H9 (cell line): ENCODE measurements at regions not wholly inside any gene's neighbourhood (a gene's known extent, or its start where the extent isn't known, plus 50 kb on each side); places are given as distances from the start of the nearest gene placed in this dataset.

Source experiments
- DNase-seq: peaks from one replicate; pipeline ENCODE4 v3.0.0-alpha.2; 2017
- H2AFZ ChIP-seq: one replicate; pipeline ENCODE4 v1.6.1; 2013; ENCODE audit warnings: mild to moderate bottlenecking, low read length, control low read depth, moderate library complexity
- H2AK5ac ChIP-seq: 2 replicates; pipeline ENCODE4 v1.6.1; 2013; ENCODE audit warnings: low read length, control low read depth, mixed read lengths; ENCODE audit not compliant: insufficient read length
- H2BK120ac ChIP-seq: one replicate; pipeline ENCODE4 v1.6.1; 2013; ENCODE audit warnings: low read depth, mild to moderate bottlenecking, low read length, control low read depth, inconsistent platforms; ENCODE audit not compliant: poor library complexity, severe bottlenecking
- H2BK12ac ChIP-seq: 2 replicates; pipeline ENCODE4 v1.6.1; 2013; ENCODE audit warnings: low read length, control low read depth, mixed read lengths, low read depth; ENCODE audit not compliant: insufficient read length
- H2BK15ac ChIP-seq: 2 replicates; pipeline ENCODE4 v1.6.1; 2013; ENCODE audit warnings: low read depth, low read length, control low read depth
- H2BK20ac ChIP-seq: one replicate; pipeline ENCODE4 v1.6.1; 2013; ENCODE audit warnings: low read depth, mild to moderate bottlenecking, low read length, control low read depth, inconsistent platforms; ENCODE audit not compliant: poor library complexity, severe bottlenecking
- H2BK5ac ChIP-seq: 2 replicates; pipeline ENCODE4 v1.6.1; 2013; ENCODE audit warnings: low read length, control low read depth, mixed read lengths; ENCODE audit not compliant: insufficient read length
- H3K14ac ChIP-seq: 2 replicates; pipeline ENCODE4 v1.6.1; 2013; ENCODE audit warnings: low read length, control low read depth; ENCODE audit not compliant: insufficient read depth
- H3K18ac ChIP-seq: 2 replicates; pipeline ENCODE4 v1.6.1; 2013; ENCODE audit warnings: low read depth, mild to moderate bottlenecking, mixed read lengths, low read length, control low read depth; ENCODE audit not compliant: insufficient read length
- H3K23ac ChIP-seq: 2 replicates; pipeline ENCODE4 v1.6.1; 2013; ENCODE audit warnings: low read length, control low read depth, mixed read lengths, low read depth; ENCODE audit not compliant: insufficient read length
- H3K23me2 ChIP-seq: 2 replicates; pipeline ENCODE4 v1.6.1; 2013; ENCODE audit warnings: low read depth, mild to moderate bottlenecking, mixed read lengths, low read length, control low read depth; ENCODE audit not compliant: insufficient read length, poor library complexity, severe bottlenecking
- H3K27ac ChIP-seq: 2 replicates; pipeline ENCODE4 v1.5.1; 2013; ENCODE audit warnings: low read length, control low read depth, mixed read lengths, low read depth; ENCODE audit not compliant: insufficient read length
- H3K27me3 ChIP-seq: 2 replicates; pipeline ENCODE4 v1.6.1; 2013; ENCODE audit warnings: low read length, control low read depth, inconsistent platforms; ENCODE audit not compliant: insufficient read depth
- H3K4ac ChIP-seq: 2 replicates; pipeline ENCODE4 v1.6.1; 2013; ENCODE audit warnings: low read depth, mild to moderate bottlenecking, control low read depth, inconsistent platforms, low read length, moderate library complexity
- H3K4me1 ChIP-seq: 2 replicates; pipeline ENCODE4 v1.6.1; 2013; ENCODE audit warnings: low read length, control low read depth, inconsistent platforms; ENCODE audit not compliant: insufficient read depth
- H3K4me2 ChIP-seq: 2 replicates; pipeline ENCODE4 v1.6.1; 2013; ENCODE audit warnings: low read length, control low read depth, mixed read lengths; ENCODE audit not compliant: insufficient read length, insufficient read depth
- H3K56ac ChIP-seq: 2 replicates; pipeline ENCODE4 v1.6.1; 2013; ENCODE audit warnings: low read depth, mild to moderate bottlenecking, mixed read lengths, low read length, control low read depth; ENCODE audit not compliant: insufficient read length
- H3K79me1 ChIP-seq: 2 replicates; pipeline ENCODE4 v1.6.1; 2013; ENCODE audit warnings: low read depth, mild to moderate bottlenecking, moderate library complexity, low read length, control low read depth, inconsistent platforms; ENCODE audit not compliant: insufficient read depth, poor library complexity, severe bottlenecking
- H3K79me2 ChIP-seq: 2 replicates; pipeline ENCODE4 v1.6.1; 2013; ENCODE audit warnings: low read length, control low read depth, inconsistent platforms; ENCODE audit not compliant: insufficient read depth
- H3K9ac ChIP-seq: 2 replicates; pipeline ENCODE4 v1.6.1; 2013; ENCODE audit warnings: low read length, control low read depth, mixed read lengths; ENCODE audit not compliant: insufficient read length; ENCODE audit errors: extremely low read depth
- H3K9me3 ChIP-seq: one replicate; pipeline ENCODE4 v1.6.1; 2013; ENCODE audit warnings: low read depth, low read length, inconsistent platforms; ENCODE audit not compliant: control insufficient read depth
- H3T11ph ChIP-seq: one replicate; pipeline ENCODE4 v1.6.1; 2013; ENCODE audit warnings: mild to moderate bottlenecking, low read length, control low read depth, inconsistent platforms
- H4K20me1 ChIP-seq: one replicate; pipeline ENCODE4 v1.6.1; 2013; ENCODE audit not compliant: control insufficient read depth, insufficient read length, insufficient read depth
- H4K5ac ChIP-seq: 2 replicates; pipeline ENCODE4 v1.6.1; 2013; ENCODE audit warnings: low read depth, mild to moderate bottlenecking, mixed read lengths, low read length, control low read depth; ENCODE audit not compliant: insufficient read length
- H4K8ac ChIP-seq: replicated peaks from 2 replicates; pipeline ENCODE4 v1.6.1; 2013; ENCODE audit warnings: low read length, control low read depth, mixed read lengths, low read depth; ENCODE audit not compliant: insufficient read length
- H4K91ac ChIP-seq: 2 replicates; pipeline ENCODE4 v1.6.1; 2013; ENCODE audit warnings: low read depth, mild to moderate bottlenecking, moderate library complexity, mixed read lengths, low read length, control low read depth; ENCODE audit not compliant: insufficient read length
- H3K27ac Mint-ChIP-seq, 3 experiments: 2 replicates in 2 of 3; 3 replicates in 1 of 3; pipeline ENCODE4 v1.8.0; 2020 to 2021; ENCODE audit warnings: mixed read lengths in 3 of 3, mild to moderate bottlenecking in 1 of 3, moderate library complexity in 1 of 3
- H3K27me3 Mint-ChIP-seq: 2 replicates; pipeline ENCODE4 v1.8.0; 2021; ENCODE audit warnings: low read depth, mild to moderate bottlenecking, moderate library complexity, mixed read lengths
- H3K36me3 Mint-ChIP-seq, 3 experiments: 2 replicates in 2 of 3; 3 replicates in 1 of 3; pipeline ENCODE4 v1.8.0; 2020 to 2021; ENCODE audit warnings: low read depth in 3 of 3, mixed read lengths in 3 of 3; ENCODE audit not compliant: insufficient read depth in 1 of 3
- H3K4me1 Mint-ChIP-seq, 2 experiments: 2 replicates each; pipeline ENCODE4 v1.8.0; 2020; ENCODE audit warnings: mixed read lengths in 2 of 2
- H3K4me3 Mint-ChIP-seq, 2 experiments: 2 replicates in 1 of 2; 3 replicates in 1 of 2; pipeline ENCODE4 v1.8.0; 2020 to 2021; ENCODE audit warnings: mild to moderate bottlenecking in 2 of 2, mixed read lengths in 2 of 2, moderate library complexity in 1 of 2
- H3K9me3 Mint-ChIP-seq, 2 experiments: 2 replicates in 1 of 2; 3 replicates in 1 of 2; pipeline ENCODE4 v1.8.0; 2020; ENCODE audit warnings: mild to moderate bottlenecking in 2 of 2, mixed read lengths in 2 of 2, moderate library complexity in 1 of 2
- CTCF ChIP-seq: fragments of 200-600 bp; sonication (generic); conservative IDR thresholded peaks from 3 replicates; pipeline ENCODE4 v1.8.0; 2021; ENCODE audit warnings: antibody characterized with exemption, mild to moderate bottlenecking
- WGBS: extraction: QIAGEN DNeasy Blood & Tissue Kit; methylation state at CpG from one replicate; pipeline ENCODE4 v1.1.7; 2013; ENCODE audit warnings: missing lambda C conversion rate, low lambda C conversion rate, mixed read lengths; ENCODE audit not compliant: insufficient read length; ENCODE audit errors: extremely low coverage; 5-methylcytosine and 5-hydroxymethylcytosine counted together

- H3K79me2 ChIP-seq = no peaks in the 10 kb centered on the region
- no peaks in the 10 kb centered on the region for H3K23me2 ChIP-seq
- Mint-ChIP-seq H3K4me1 (no peaks in the 10 kb centered on the region), H3K4me3 (no peak overlapping the region), H3K27me3 (peaks cover 4% of the 10 kb centered on the region), H3K27ac (no peak overlapping the region), H3K9me3 (no peaks in the 10 kb centered on the region), H3K36me3 (no peaks in the 10 kb centered on the region; a peak in 1 of 7 replicates)
- WGBS = no CpG with 5 or more reads among the region's 4 CpGs
- no peaks in the 10 kb centered on the region for H4K20me1 ChIP-seq
- no peak overlapping the region for H4K5ac ChIP-seq
- no peak overlapping the region for H2BK5ac ChIP-seq
- no peak for DNase-seq
- no peak overlapping the region for H2BK20ac ChIP-seq
- no peaks in the 10 kb centered on the region for H3K4me1 ChIP-seq
- no peak overlapping the region for H3K27ac ChIP-seq
- no peak overlapping the region for H2BK12ac ChIP-seq
- no peak overlapping the region for H3K18ac ChIP-seq
- no peaks in the 10 kb centered on the region for H3K9me3 ChIP-seq
- H3K4ac ChIP-seq = no peak overlapping the region
- no peak overlapping the region for H3K4me2 ChIP-seq
- H4K91ac ChIP-seq = no peak overlapping the region
- H3T11ph ChIP-seq = no peak overlapping the region
- H3K79me1 ChIP-seq = no peaks in the 10 kb centered on the region
- no peak overlapping the region for H2AK5ac ChIP-seq
- TF ChIP-seq CTCF = no peak
- no peak overlapping the region for H3K56ac ChIP-seq
- H4K8ac ChIP-seq = no peak overlapping the region
- no peak overlapping the region for H3K9ac ChIP-seq
- no peak overlapping the region for H2BK15ac ChIP-seq
- H3K23ac ChIP-seq = no peak overlapping the region
- no peak overlapping the region for H2BK120ac ChIP-seq
- H3K14ac ChIP-seq = no peak overlapping the region
- no peak overlapping the region for H2AFZ ChIP-seq
- no peaks in the 10 kb centered on the region; the same call in 1 of the 2 replicates for H3K27me3 ChIP-seq
Measured at GRCh38 chr4:167380964-167381363, 146.7 kb upstream of the SPOCK3 start.
